ENCODE measurements at regions not wholly inside any gene's neighbourhood (a gene's known extent, or its start where the extent isn't known, plus 50 kb on each side); places are given as distances from the start of the nearest gene placed in this dataset.
"Not testable (repeated sequence)": the region's sequence is repeated elsewhere in the genome, so short reads cannot be mapped to it uniquely, and the experiment has no call there.

- WGBS, 2 donors, result 61 to 73% methylated on average over 13 of the region's 13 CpGs
- TF ChIP-seq POLR2A (IDR thresholded peaks at IDR 0.05) (no peak), CTCF (IDR thresholded peaks at IDR 0.05) (no peak)
- H3K36me3 ChIP-seq (replicated peaks in 1 of 2; ENCODE audit: insufficient read depth in 1 of 2, low read depth in 2 of 2), result no peaks in the 10 kb centered on the region
Measured at GRCh38 chr12:131536766-131537165, 174.1 kb upstream of the SFSWAP start.

GRCh38 chr12:131537267-131537958 lies 173.5 kb upstream of the SFSWAP start:
- WGBS, 2 donors, result 39 to 40% methylated on average over 10 to 11 of the region's 11 CpGs
- DNase-seq, result no peak
- no peaks in the 10 kb centered on the region for H3K36me3 ChIP-seq (replicated peaks in 1 of 2; ENCODE audit: insufficient read depth in 1 of 2, low read depth in 2 of 2)
- H3K9me3 ChIP-seq, result no peaks in the 10 kb centered on the region
- H3K4me1 ChIP-seq, result no peaks in the 10 kb centered on the region
- no peak for TF ChIP-seq POLR2A (IDR thresholded peaks at IDR 0.05)
- TF ChIP-seq CTCF (IDR thresholded peaks at IDR 0.05), result no peak
- no peak overlapping the region for H3K4me3 ChIP-seq
- H3K27ac ChIP-seq, result no peak overlapping the region
- no peaks in the 10 kb centered on the region for H3K27me3 ChIP-seq
- no peak for ATAC-seq
- intact Hi-C loops (cut with DNase I), result no loop called here

More at GRCh38 chr12:131536766-131537165, 174.1 kb upstream of the SFSWAP start:
- Histone ChIP-seq H3K4me3 (no peak overlapping the region), H3K27me3 (no peaks in the 10 kb centered on the region), H3K9me3 (no peaks in the 10 kb centered on the region), H3K27ac (no peak overlapping the region), H3K4me1 (no peaks in the 10 kb centered on the region)
- DNase-seq (no peak), ATAC-seq (no peak)
- intact Hi-C loops (cut with DNase I), result no loop called here

GRCh38 chr12:131539381-131539780 lies 171.5 kb upstream of the SFSWAP start:
- DNase-seq (no peak), ATAC-seq (no peak)
- Histone ChIP-seq H3K4me3 (no peak overlapping the region), H3K27ac (no peak overlapping the region), H3K27me3 (no peaks in the 10 kb centered on the region), H3K4me1 (no peaks in the 10 kb centered on the region), H3K9me3 (no peaks in the 10 kb centered on the region), H3K36me3 (replicated peaks in 1 of 2; ENCODE audit: insufficient read depth in 1 of 2, low read depth in 2 of 2) (no peaks in the 10 kb centered on the region)
- 78 to 86% methylated on average over 2 of the region's 2 CpGs for WGBS, 2 donors
- TF ChIP-seq CTCF (IDR thresholded peaks at IDR 0.05) (no peak), POLR2A (IDR thresholded peaks at IDR 0.05) (no peak)
- intact Hi-C loops (cut with DNase I), result no loop called here

GRCh38 chr12:131540138-131540623 lies 170.7 kb upstream of the SFSWAP start:
- Histone ChIP-seq H3K4me1 (no peaks in the 10 kb centered on the region), H3K9me3 (no peaks in the 10 kb centered on the region), H3K27me3 (no peaks in the 10 kb centered on the region), H3K36me3 (replicated peaks in 1 of 2; ENCODE audit: insufficient read depth in 1 of 2, low read depth in 2 of 2) (no peaks in the 10 kb centered on the region), H3K27ac (no peak overlapping the region), H3K4me3 (no peak overlapping the region)
- TF ChIP-seq POLR2A (IDR thresholded peaks at IDR 0.05) (no peak), CTCF (IDR thresholded peaks at IDR 0.05) (no peak)
- intact Hi-C loops (cut with DNase I), result no loop called here
- 87 to 88% methylated on average over 4 of the region's 4 CpGs for WGBS, 2 donors
- ATAC-seq, result no peak
- no peak for DNase-seq

GRCh38 chr12:131541512-131541911 lies 169.4 kb upstream of the SFSWAP start:
- ATAC-seq; H3K4me1 ChIP-seq; H3K27ac ChIP-seq; H3K36me3 ChIP-seq (replicated peaks in 1 of 2; ENCODE audit: insufficient read depth in 1 of 2, low read depth in 2 of 2); DNase-seq; intact Hi-C loops (cut with DNase I); H3K4me3 ChIP-seq; H3K9me3 ChIP-seq; H3K27me3 ChIP-seq: not testable (repeated sequence)
- WGBS, 2 donors, result 80 to 88% methylated on average over 1 of the region's 1 CpG
